ENCODE measurements at regions not wholly inside any gene's neighbourhood (a gene's known extent, or its start where the extent isn't known, plus 50 kb on each side); places are given as distances from the start of the nearest gene placed in this dataset.
A peak's percentile ranks its signal among the peaks of the same experiment; 100 is the strongest.

DNA sequence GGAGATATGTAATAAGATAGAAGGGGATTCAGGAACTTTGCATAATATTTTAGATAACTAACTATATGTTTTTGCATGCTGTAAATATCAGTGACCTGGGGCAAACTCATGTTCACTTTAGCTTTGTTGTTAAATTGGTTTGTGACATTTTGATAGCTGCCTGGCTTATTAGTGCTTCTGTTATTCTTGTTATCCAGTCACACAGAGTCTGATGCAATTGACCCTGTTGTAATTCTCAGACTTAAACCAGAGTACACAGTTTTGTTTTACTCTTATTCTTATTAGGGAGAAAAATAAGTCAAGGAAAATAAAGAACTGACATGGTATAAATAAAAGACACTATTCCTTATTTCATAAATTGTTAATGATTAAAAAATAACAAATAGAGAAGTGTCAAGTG is 516.7 kb upstream of the SLIT2 start:
- no peak overlapping the region for H3K27ac ChIP-seq
- H3K27me3 ChIP-seq = no peaks in the 10 kb centered on the region
- DNase-seq (no peak), ATAC-seq (no peak)
- H3K4me1 ChIP-seq = no peaks in the 10 kb centered on the region
- no peak overlapping the region for H3K4me3 ChIP-seq
- H3K9me3 ChIP-seq = no peaks in the 10 kb centered on the region
- H3K36me3 ChIP-seq = no peaks in the 10 kb centered on the region
- in situ Hi-C loops (cut with MboI; ENCODE audit: low sequenced_read_pairs in 4 of 4) (no loop called here), intact Hi-C loops (cut with DNase I; ENCODE audit: low total_unique reads) (no loop called here)
- no peak for TF ChIP-seq POLR2A (IDR thresholded peaks at IDR 0.05)
- TF ChIP-seq, protein P1, sequence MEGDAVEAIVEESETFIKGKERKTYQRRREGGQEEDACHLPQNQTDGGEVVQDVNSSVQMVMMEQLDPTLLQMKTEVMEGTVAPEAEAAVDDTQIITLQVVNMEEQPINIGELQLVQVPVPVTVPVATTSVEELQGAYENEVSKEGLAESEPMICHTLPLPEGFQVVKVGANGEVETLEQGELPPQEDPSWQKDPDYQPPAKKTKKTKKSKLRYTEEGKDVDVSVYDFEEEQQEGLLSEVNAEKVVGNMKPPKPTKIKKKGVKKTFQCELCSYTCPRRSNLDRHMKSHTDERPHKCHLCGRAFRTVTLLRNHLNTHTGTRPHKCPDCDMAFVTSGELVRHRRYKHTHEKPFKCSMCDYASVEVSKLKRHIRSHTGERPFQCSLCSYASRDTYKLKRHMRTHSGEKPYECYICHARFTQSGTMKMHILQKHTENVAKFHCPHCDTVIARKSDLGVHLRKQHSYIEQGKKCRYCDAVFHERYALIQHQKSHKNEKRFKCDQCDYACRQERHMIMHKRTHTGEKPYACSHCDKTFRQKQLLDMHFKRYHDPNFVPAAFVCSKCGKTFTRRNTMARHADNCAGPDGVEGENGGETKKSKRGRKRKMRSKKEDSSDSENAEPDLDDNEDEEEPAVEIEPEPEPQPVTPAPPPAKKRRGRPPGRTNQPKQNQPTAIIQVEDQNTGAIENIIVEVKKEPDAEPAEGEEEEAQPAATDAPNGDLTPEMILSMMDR (IDR thresholded peaks at IDR 0.05 in 4 of 5, conservative IDR thresholded peaks at IDR 0.05 in 1 of 5) = no peak

DNA sequence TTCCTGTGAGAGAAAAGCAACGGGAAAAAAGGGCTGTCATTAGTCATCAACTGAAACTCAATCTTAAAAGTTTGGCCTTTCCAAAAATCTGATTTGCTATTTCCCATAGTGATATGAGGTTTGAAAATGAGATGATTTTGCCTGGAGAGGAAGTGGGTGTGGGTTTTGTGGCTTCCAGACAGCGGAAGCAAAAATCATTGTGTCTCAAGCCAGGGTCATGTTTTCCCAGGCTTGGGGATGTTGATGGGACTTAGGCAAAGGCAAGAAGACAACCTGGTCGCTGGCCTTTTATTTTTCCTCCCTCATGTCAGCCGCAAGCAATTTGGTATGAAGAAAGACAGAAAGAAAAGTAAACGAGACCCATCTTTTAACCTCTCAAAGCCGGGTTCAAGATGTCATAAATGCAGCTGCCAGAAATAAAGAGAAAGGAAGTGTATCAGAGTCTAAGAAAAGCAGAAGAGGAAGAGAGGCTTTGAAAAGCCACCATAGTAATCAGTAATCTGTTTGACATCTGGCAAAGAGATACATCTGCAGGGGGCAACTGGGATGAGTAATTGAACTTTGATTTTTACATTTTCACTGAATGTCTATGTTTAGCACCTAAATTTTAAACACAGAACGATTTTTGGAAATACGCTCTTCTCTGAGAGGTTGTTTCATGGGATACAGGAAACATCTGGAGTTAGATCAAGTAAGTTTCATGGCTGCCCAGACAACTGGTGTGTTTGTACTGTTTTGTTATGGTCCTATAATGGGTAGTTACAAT is 521.6 kb upstream of the SLIT2 start:
- peak overlapping the region in 1 of 4 donors; percentile 4 for H3K27ac ChIP-seq
- in situ Hi-C loops (cut with MboI; ENCODE audit: low sequenced_read_pairs in 4 of 4) = no loop called here
- no peak overlapping the region for H3K4me3 ChIP-seq
- H3K9me3 ChIP-seq = no peaks in the 10 kb centered on the region
- ATAC-seq (no peak), DNase-seq (no peak)
- intact Hi-C loops (cut with DNase I; ENCODE audit: low total_unique reads) = no loop called here
- H3K36me3 ChIP-seq = no peaks in the 10 kb centered on the region
- no peaks in the 10 kb centered on the region for H3K27me3 ChIP-seq
- TF ChIP-seq POLR2A (IDR thresholded peaks at IDR 0.05) = no peak
- TF ChIP-seq, protein P1 (IDR thresholded peaks at IDR 0.05 in 4 of 5, conservative IDR thresholded peaks at IDR 0.05 in 1 of 5) = no peak
- H3K4me1 ChIP-seq = no peaks in the 10 kb centered on the region

DNA sequence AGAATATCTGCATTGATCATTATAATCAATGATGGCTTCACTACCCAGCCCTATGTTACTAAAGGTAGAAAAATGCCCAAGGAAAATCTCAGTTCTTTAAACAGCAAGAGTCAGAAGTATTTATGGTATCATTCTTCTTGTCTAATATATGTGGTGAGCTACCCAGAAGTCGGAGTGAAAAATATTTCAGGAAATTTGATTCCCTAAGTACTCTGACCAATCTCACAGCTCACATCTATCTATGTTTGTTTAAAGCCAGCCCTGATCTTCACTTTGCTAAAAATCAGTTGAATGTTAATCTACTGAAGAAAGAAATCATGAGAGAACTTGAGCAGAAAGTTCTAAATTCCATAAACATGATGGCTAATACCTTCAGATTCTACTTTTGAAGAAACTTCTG is 522.9 kb upstream of the SLIT2 start:
- no peak for DNase-seq
- no peaks in the 10 kb centered on the region for H3K4me1 ChIP-seq
- H3K9me3 ChIP-seq = no peaks in the 10 kb centered on the region
- ATAC-seq = no peak
- in situ Hi-C loops (cut with MboI; ENCODE audit: low sequenced_read_pairs in 4 of 4) (no loop called here), intact Hi-C loops (cut with DNase I; ENCODE audit: low total_unique reads) (no loop called here)
- no peaks in the 10 kb centered on the region for H3K27me3 ChIP-seq
- H3K36me3 ChIP-seq = no peaks in the 10 kb centered on the region
- H3K4me3 ChIP-seq = no peak overlapping the region
- TF ChIP-seq, protein P1 (IDR thresholded peaks at IDR 0.05 in 4 of 5, conservative IDR thresholded peaks at IDR 0.05 in 1 of 5) = no peak
- no peak for TF ChIP-seq POLR2A (IDR thresholded peaks at IDR 0.05)
- H3K27ac ChIP-seq = no peak overlapping the region

DNA sequence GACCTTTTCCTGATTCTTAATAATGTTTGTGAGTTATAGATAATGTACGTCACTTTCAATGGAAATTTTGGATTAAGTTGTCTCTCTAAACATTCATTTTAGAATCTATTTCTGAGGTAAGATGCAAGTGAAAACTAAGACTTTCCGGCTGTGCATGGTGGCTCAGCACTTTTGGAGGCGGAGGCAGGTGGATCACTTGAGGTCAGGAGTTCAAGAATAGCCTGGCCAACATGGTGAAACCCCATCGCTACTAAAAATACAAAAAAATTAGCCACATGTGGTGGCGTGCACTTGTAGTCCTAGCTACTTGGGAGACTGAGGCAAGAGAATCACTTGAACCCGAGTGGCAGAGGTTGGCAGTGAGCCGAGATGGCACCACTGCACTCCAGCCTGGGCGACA is 524.6 kb upstream of the SLIT2 start:
- Histone ChIP-seq H3K9me3 (no peaks in the 10 kb centered on the region), H3K27ac (no peak overlapping the region), H3K4me3 (no peak overlapping the region), H3K36me3 (no peaks in the 10 kb centered on the region), H3K4me1 (no peaks in the 10 kb centered on the region), H3K27me3 (no peaks in the 10 kb centered on the region)
- DNase-seq (no peak), ATAC-seq (no peak)
- intact Hi-C loops (cut with DNase I; ENCODE audit: low total_unique reads) (no loop called here), in situ Hi-C loops (cut with MboI; ENCODE audit: low sequenced_read_pairs in 4 of 4) (no loop called here)
- no peak for TF ChIP-seq POLR2A (IDR thresholded peaks at IDR 0.05)
- TF ChIP-seq, protein P1 (IDR thresholded peaks at IDR 0.05 in 4 of 5, conservative IDR thresholded peaks at IDR 0.05 in 1 of 5) = no peak

DNA sequence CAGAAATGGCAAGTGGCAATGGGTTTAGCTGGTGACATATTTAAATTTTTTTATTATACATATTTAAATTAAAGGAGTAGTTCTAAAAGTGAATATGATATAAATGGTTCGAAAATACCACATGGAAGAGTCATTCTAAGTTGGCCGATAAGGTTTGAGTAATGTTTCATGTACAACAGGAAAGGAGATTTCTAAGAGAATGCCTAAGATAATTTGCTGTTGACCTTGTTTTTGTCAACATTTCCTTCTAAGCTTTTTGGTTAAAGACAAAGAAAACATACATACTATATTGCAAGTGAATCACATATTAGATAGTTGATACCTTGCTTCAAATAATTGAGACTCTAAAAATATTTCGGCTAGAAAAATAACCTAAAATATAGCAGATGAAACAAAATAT is 526.6 kb upstream of the SLIT2 start:
- no peaks in the 10 kb centered on the region for H3K27me3 ChIP-seq
- DNase-seq (no peak), ATAC-seq (no peak)
- no peak overlapping the region for H3K27ac ChIP-seq
- no peaks in the 10 kb centered on the region for H3K36me3 ChIP-seq
- no peak overlapping the region for H3K4me3 ChIP-seq
- no peaks in the 10 kb centered on the region for H3K4me1 ChIP-seq
- intact Hi-C loops (cut with DNase I; ENCODE audit: low total_unique reads) = no loop called here
- H3K9me3 ChIP-seq = no peaks in the 10 kb centered on the region
- TF ChIP-seq, protein P1 (IDR thresholded peaks at IDR 0.05 in 4 of 5, conservative IDR thresholded peaks at IDR 0.05 in 1 of 5) = no peak
- TF ChIP-seq POLR2A (IDR thresholded peaks at IDR 0.05) = no peak
- in situ Hi-C loops (cut with MboI; ENCODE audit: low sequenced_read_pairs in 4 of 4) = no loop called here

All from gastrocnemius medialis (tissue), 4 donors.